Activated naive CD4-positive, alpha-beta T cell treated with anti-CD3 and anti-CD28 coated beads, Interleukin-2, amount 50 U/mL, for 72 hours (primary cell): ENCODE measurements at regions not wholly inside any gene's neighbourhood (a gene's known extent, or its start where the extent isn't known, plus 50 kb on each side); places are given as distances from the start of the nearest gene placed in this dataset.
A peak's percentile ranks its signal among the peaks of the same experiment; 100 is the strongest.
"Not testable (repeated sequence)": the region's sequence is repeated elsewhere in the genome, so short reads cannot be mapped to it uniquely, and the experiment has no call there.

ENCODE experiments used
- ATAC-seq, 2 donors: fragments of 150-1000 bp; cut with Tn5 transposase; 2 replicates each; pipeline ENCODE4 v1.10.0; 2021; ENCODE audit warnings: mild to moderate bottlenecking in 2 of 2, moderate library complexity in 2 of 2
- DNase-seq, 2 donors: peaks; one replicate each; pipeline ENCODE4 v3.0.0; 2021 to 2022; ENCODE audit warnings: low spot score in 2 of 2
- H3K27ac Mint-ChIP-seq, 2 donors: one replicate each; pipeline ENCODE4 v1.8.0; 2022; ENCODE audit warnings: mild to moderate bottlenecking in 2 of 2, mixed read lengths in 2 of 2
- H3K36me3 Mint-ChIP-seq, 2 donors: one replicate each; pipeline ENCODE4 v1.8.0; 2022; ENCODE audit warnings: mixed read lengths in 2 of 2
- H3K9me3 Mint-ChIP-seq, 2 donors: one replicate each; pipeline ENCODE4 v1.8.0; 2022; ENCODE audit warnings: mixed read lengths in 2 of 2

DNA sequence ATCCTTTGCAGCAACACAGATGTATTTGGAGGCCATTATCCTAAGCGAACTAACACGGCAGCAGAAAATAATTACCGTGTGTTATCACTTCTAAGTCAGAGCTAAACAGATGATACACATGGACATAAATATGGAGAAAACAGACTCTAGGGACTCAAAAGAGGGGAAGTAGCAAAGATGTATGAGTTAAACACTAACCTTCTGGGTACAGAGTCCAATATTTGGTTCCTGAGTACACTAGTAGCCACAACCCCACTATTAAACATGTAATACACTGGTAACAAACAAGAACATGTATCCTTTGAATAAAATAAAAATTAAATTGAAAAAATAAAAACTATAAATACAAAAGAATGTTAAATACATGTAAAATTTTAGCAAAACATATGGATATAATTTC, 118.0 kb upstream of the SLITRK5 start:
- Mint-ChIP-seq H3K36me3 (no peaks in the 10 kb centered on the region), H3K9me3 (peaks cover 0 to 10% of the 10 kb centered on the region in 2 donors), H3K27ac (no peak overlapping the region)
- ATAC-seq (no peak), DNase-seq (no peak)

DNA sequence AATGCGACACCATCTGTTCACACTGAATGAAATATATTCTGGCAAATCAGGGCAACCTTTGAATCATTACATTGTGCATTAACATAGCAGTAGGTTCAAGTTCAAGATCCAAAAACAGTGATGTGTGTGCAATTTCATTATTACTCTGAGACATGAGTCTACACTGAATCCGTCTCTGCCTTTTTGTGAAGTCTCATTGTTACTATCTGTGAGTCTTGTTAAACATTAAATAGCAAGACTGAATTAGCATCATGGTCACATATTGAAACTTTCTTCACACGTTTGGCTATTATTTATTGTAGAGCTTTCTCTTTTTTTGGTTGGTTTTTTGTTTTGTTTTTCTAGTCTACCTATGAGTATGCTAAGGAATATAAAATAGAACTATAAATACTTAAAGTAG, 117.1 kb upstream of the SLITRK5 start:
- H3K9me3 Mint-ChIP-seq, result peaks cover 0 to 10% of the 10 kb centered on the region in 2 donors
- H3K27ac Mint-ChIP-seq, result no peak overlapping the region
- H3K36me3 Mint-ChIP-seq, result no peaks in the 10 kb centered on the region
- DNase-seq (no peak), ATAC-seq (no peak)

DNA sequence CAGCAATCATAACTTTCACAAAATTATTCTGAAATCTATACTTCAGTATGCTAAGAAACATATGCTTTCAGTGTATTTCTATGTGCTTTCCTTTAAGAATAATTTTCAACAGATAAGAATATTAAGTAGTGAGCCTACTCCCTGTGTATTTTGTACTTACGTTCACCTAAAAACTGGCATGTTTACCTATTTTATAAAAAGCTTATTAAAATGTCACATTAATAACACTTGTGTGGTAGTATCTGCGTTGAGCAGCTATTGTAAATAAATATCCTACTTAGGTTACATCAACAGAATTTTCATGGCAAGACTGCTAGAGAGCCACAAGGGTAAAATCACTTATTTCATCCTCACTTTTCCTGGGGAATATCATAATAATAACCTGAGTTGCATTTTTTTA, 113.4 kb upstream of the SLITRK5 start:
- Mint-ChIP-seq H3K36me3 (no peaks in the 10 kb centered on the region), H3K9me3 (peaks cover 10 to 14% of the 10 kb centered on the region in 2 donors), H3K27ac (no peak overlapping the region)
- no peak for DNase-seq
- ATAC-seq, result no peak

DNA sequence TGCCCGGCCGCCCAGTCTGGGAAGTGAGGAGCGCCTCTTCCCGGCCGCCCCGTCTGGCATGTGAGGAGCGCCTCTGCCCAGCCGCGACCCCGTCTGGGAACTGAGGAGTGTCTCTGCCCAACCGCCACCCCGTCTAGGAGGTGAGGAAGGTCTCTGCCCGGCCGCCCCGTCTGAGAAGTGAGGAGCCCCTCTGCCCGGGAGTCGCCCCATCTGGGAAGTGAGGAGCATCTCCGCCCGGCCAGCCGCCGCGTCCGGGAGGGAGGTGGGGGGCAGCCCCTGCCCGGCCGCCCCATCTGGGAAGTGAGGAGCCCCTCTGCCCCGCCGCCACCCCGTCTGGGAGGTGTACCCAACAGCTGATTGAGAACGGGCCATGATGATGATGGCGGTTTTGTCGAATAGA, 109.6 kb upstream of the SLITRK5 start:
- ATAC-seq, H3K36me3 Mint-ChIP-seq, H3K27ac Mint-ChIP-seq: not testable (repeated sequence)
- DNase-seq, result peak in 1 of 2 donors; percentile 48
- peaks cover 15 to 20% of the 10 kb centered on the region in 2 donors for H3K9me3 Mint-ChIP-seq

DNA sequence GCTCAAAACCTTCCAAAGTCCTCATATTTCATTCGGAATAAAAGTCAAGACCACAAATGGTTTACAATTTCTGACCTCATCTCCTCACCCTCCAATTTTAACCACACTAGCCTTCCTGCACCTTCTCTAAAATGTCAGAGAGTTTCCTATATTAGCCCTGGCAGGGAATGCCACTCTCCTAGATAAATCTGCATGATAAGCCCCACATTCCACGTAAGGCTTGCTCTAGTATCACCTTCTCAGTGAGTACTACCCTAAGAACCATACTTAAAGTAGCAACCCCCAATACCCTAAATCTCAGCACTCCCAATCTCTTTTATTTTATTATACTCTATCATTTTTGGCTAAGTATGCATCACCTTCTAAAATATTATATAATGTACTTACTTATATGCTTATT, 100.5 kb upstream of the SLITRK5 start:
- DNase-seq, result no peak
- H3K27ac Mint-ChIP-seq, result no peak overlapping the region
- peaks cover 4 to 18% of the 10 kb centered on the region in 2 donors for H3K9me3 Mint-ChIP-seq
- no peak for ATAC-seq
- no peaks in the 10 kb centered on the region for H3K36me3 Mint-ChIP-seq

DNA sequence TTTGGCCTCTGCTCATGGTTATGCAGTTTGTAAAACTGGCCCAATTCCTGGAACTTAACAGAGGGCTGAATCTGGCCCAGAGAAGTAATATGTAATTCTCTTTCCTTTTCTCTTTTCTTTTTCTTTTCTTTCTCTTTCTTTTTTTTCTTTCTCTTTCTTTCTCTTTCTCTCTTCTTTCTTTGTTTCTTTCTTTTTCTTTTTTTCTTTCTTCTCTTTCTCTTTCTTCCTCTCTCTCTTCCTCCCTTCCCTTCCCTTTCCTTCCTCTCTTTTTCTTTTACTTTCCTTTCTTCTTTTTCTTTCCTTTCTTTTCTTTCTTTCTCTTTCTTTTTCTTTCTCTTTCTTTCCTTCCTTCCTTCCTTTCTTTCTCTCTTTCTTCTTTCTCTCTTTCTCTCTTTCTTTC, 88.8 kb upstream of the SLITRK5 start:
- Mint-ChIP-seq H3K27ac (no peak overlapping the region), H3K36me3 (peaks cover 0 to 7% of the 10 kb centered on the region in 2 donors), H3K9me3 (peaks cover 0 to 19% of the 10 kb centered on the region in 2 donors)
- DNase-seq (no peak), ATAC-seq (no peak)

DNA sequence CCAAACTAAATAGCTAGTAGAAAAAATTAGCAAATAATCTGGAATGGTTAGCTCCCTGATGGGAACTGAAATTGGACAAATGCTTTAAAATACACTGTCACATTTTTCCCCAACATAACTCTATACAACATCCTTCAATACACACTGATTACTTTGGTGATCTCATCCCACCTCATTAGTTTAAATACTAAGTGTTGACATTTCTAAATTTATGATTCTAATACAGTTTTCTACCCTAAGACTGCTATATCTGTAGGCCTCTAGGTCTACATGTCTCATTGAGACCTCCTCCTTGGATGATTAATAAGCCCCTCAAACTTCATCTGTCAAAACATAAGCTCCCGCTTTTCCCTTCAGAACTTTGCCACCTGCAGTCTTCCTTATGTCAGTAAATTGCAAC, 80.7 kb upstream of the SLITRK5 start:
- ATAC-seq, result no peak
- H3K27ac Mint-ChIP-seq, result no peak overlapping the region

DNA sequence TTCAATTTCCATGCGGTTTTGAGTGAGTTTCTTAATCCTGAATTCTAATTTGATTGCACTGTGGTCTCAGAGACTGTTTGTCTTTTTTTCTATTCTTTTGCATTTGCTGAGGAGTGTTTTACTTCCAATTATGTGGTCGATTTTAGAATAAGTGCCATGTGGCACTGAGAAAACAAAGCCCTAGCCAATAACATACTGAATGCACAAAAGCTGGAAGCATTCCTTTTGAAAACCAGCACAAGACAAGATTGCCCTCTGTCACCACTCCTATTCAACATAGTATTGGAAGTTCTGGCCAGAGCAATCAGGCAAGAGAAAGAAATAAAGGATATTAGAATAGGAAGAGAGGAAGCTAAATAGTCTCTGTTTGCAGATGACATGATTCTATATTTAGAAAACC, 66.7 kb upstream of the SLITRK5 start:
- DNase-seq, ATAC-seq, H3K36me3 Mint-ChIP-seq, H3K27ac Mint-ChIP-seq: not testable (repeated sequence)
- H3K9me3 Mint-ChIP-seq, result peaks cover 23 to 24% of the 10 kb centered on the region in 2 donors

More for the DNA sequence above, 80.7 kb upstream of the SLITRK5 start:
- no peak for DNase-seq
- peaks cover 3 to 9% of the 10 kb centered on the region in 2 donors for H3K9me3 Mint-ChIP-seq
- H3K36me3 Mint-ChIP-seq, result no peaks in the 10 kb centered on the region

DNA sequence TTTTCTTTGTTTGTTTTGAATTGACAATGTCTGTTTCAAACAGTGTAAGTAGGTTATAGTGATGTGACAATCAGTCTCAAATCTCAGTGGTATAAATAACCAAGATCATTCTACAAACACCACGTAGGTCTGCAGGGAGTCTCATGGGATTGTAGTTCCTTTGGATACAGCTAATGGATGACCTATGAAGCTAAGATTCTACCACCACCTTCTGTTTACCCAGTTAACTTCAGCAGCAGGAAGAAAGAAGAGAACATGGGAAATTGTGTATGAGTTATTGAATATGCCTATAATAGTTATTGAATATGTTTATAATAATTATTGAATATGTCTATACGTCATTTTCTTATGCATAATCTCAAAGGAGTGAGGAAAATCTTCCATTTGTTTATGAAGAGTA, 63.9 kb upstream of the SLITRK5 start:
- Mint-ChIP-seq H3K36me3 (peaks cover 0 to 5% of the 10 kb centered on the region in 2 donors), H3K27ac (no peak overlapping the region), H3K9me3 (peaks cover 23 to 30% of the 10 kb centered on the region in 2 donors)
- ATAC-seq (no peak), DNase-seq (no peak)

DNA sequence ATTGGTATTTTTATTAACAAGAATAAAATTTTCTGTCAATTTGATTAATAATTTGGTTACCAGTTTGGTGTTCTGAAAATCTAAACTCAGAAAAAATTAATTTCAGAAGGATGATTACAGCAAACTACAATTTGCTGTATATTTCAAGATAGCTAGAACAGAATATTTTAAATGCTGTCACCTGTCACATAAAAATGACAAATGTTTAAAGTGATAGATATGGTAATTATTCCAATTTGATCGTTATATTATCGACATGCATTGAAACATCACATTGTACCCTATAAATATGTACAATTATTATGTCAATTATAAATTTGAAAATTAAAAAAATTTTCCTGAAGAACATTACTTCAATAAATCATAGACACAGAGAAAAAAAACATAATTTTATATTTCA, 56.9 kb upstream of the SLITRK5 start:
- H3K27ac Mint-ChIP-seq, result no peak overlapping the region
- ATAC-seq, result no peak
- no peaks in the 10 kb centered on the region for H3K36me3 Mint-ChIP-seq

More for the DNA sequence above, 56.9 kb upstream of the SLITRK5 start:
- DNase-seq, result no peak
- peaks cover 0 to 7% of the 10 kb centered on the region in 2 donors for H3K9me3 Mint-ChIP-seq
